Upper lobe of left lung (tissue), 4 donors: ENCODE measurements at regions not wholly inside any gene's neighbourhood (a gene's known extent, or its start where the extent isn't known, plus 50 kb on each side); places are given as distances from the start of the nearest gene placed in this dataset.

Source experiments
- EP300 ChIP-seq, 4 donors: sonication (generic); formaldehyde crosslinking; IDR thresholded peaks; one replicate each; pipeline ENCODE4 v1.5.1; 2017; ENCODE audit warnings: antibody characterized with exemption in 4 of 4, control low read depth in 2 of 4
- POLR2A ChIP-seq, 4 donors: fragments of 450-650 bp; IDR thresholded peaks; one replicate each; pipeline ENCODE4 v1.5.1; 2016 to 2017; ENCODE audit warnings: antibody characterized with exemption in 4 of 4, mild to moderate bottlenecking in 2 of 4
- POLR2AphosphoS5 ChIP-seq, 2 donors: sonication (generic); formaldehyde crosslinking; IDR thresholded peaks; one replicate each; pipeline ENCODE4 v1.5.1; 2017; ENCODE audit warnings: antibody characterized with exemption in 2 of 2
- TF ChIP-seq, protein P1 (sequence below), 6 experiments: fragments of 450-650 bp in 4 of 6; fragments of 200-600 bp in 2 of 6; sonication (generic) in 2 of 6; IDR thresholded peaks; one replicate each; pipeline ENCODE4 v1.5.1; 2016 to 2019; ENCODE audit warnings: antibody characterized with exemption in 6 of 6

DNA sequence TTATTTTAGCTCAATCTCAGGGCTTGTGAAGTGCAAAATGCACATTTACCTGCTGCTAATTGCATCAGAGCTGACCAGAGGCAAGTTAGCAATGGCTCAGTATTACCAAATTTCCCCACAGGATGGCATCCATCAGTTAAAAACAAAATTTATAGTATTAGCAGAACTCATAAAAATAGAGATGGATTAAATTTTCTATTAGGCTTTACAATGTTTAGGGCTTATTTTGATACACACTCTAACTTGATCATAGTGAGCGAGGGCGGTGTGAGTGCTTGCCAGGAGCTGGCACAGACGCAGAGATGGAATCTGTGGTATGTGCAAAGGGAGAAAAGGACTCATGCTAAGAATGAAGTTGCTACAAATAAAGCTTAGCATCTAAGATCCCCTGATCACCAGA lies 241.0 kb downstream of the NSUN3 start:
- TF ChIP-seq, protein P1, sequence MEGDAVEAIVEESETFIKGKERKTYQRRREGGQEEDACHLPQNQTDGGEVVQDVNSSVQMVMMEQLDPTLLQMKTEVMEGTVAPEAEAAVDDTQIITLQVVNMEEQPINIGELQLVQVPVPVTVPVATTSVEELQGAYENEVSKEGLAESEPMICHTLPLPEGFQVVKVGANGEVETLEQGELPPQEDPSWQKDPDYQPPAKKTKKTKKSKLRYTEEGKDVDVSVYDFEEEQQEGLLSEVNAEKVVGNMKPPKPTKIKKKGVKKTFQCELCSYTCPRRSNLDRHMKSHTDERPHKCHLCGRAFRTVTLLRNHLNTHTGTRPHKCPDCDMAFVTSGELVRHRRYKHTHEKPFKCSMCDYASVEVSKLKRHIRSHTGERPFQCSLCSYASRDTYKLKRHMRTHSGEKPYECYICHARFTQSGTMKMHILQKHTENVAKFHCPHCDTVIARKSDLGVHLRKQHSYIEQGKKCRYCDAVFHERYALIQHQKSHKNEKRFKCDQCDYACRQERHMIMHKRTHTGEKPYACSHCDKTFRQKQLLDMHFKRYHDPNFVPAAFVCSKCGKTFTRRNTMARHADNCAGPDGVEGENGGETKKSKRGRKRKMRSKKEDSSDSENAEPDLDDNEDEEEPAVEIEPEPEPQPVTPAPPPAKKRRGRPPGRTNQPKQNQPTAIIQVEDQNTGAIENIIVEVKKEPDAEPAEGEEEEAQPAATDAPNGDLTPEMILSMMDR (IDR thresholded peaks at IDR 0.05) = no peak
- TF ChIP-seq POLR2AphosphoS5 (IDR thresholded peaks at IDR 0.05) (no peak), POLR2A (IDR thresholded peaks at IDR 0.05) (no peak), EP300 (IDR thresholded peaks at IDR 0.05) (no peak)
